GM12892 (cell line): ENCODE measurements at regions not wholly inside any gene's neighbourhood (a gene's known extent, or its start where the extent isn't known, plus 50 kb on each side); places are given as distances from the start of the nearest gene placed in this dataset.

Experiments
- POLR2AphosphoS5 ChIP-seq: IDR thresholded peaks from 2 replicates; pipeline ENCODE4 v1.6.1; 2011; ENCODE audit warnings: low read depth, low read length, control low read depth
- TAF1 ChIP-seq: IDR thresholded peaks from 2 replicates; pipeline ENCODE4 v1.6.1; 2011; ENCODE audit warnings: low read depth, mild to moderate bottlenecking, control low read depth, low read length, borderline replicate concordance

DNA sequence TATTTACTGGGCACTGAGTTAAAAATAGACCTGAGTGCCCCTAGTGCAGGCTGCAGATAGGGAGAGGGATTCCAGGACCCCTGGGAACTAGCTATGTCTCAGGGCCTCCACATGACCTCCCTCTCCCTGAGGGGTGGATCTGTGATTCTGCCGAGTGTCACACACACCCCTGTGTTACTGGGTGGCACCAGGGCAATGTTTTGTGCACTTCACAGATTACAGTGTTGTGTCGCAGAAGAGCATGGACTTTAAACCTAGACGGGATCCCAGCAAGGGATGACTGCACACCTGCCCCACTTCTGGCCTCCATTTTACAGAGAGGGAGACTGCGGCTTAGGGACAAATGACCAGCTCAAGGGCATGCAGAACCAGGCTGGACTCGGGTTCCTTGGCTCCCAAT lies 65.6 kb downstream of the ZFP36L2 start:
- no peak for TF ChIP-seq POLR2AphosphoS5
- no peak for TF ChIP-seq TAF1
